ENCODE measurements at regions not wholly inside any gene's neighbourhood (a gene's known extent, or its start where the extent isn't known, plus 50 kb on each side); places are given as distances from the start of the nearest gene placed in this dataset.

- Histone ChIP-seq H3K4me2 (ENCODE audit: extremely low read depth, insufficient read depth, low read length) (no peak overlapping the region), H3K4me3 (replicated peaks in 1 of 4; ENCODE audit: control extremely low read depth in 1 of 4, insufficient read depth in 1 of 4, low read depth in 3 of 4, low read length in 4 of 4) (no peak overlapping the region), H3K4me1 (ENCODE audit: control insufficient read depth, extremely low read depth, insufficient read depth, low read length) (no peaks in the 10 kb centered on the region), H4K20me1 (ENCODE audit: control insufficient read depth, extremely low read depth, insufficient read depth, low read length) (no peaks in the 10 kb centered on the region), H3K27ac (ENCODE audit: insufficient read depth, low read length) (no peak overlapping the region), H3K79me2 (ENCODE audit: control insufficient read depth, insufficient read depth, low read length) (no peaks in the 10 kb centered on the region), H3K9ac (ENCODE audit: insufficient read depth, low read length) (no peak overlapping the region), H3K9me3 (ENCODE audit: control insufficient read depth, insufficient read depth, low read depth, low read length) (no peaks in the 10 kb centered on the region), H2AFZ (ENCODE audit: low read length) (no peak overlapping the region), H3K27me3 (ENCODE audit: control insufficient read depth, insufficient read depth, low read length) (no peaks in the 10 kb centered on the region), H3K36me3 (ENCODE audit: control insufficient read depth, insufficient read depth, low read length) (no peaks in the 10 kb centered on the region)
- TF ChIP-seq CTCF (conservative IDR thresholded peaks at IDR 0.05 in 1 of 2, IDR thresholded peaks at IDR 0.05 in 1 of 2; ENCODE audit: low read depth in 1 of 2, low read length in 2 of 2) (no peak), EZH2 (IDR thresholded peaks at IDR 0.05; ENCODE audit: low read length, missing control alignments) (no peak)
- DNase-seq (ENCODE audit: low read depth in 2 of 2) = no peak
Observed at GRCh38 chr1:191261111-191261510, 783.4 kb upstream of the BRINP3 start.

- Histone ChIP-seq H4K20me1 (ENCODE audit: control insufficient read depth, extremely low read depth, insufficient read depth, low read length) (no peaks in the 10 kb centered on the region), H3K9me3 (ENCODE audit: control insufficient read depth, insufficient read depth, low read depth, low read length) (no peaks in the 10 kb centered on the region), H3K9ac (ENCODE audit: insufficient read depth, low read length) (no peak overlapping the region), H3K4me1 (ENCODE audit: control insufficient read depth, extremely low read depth, insufficient read depth, low read length) (no peaks in the 10 kb centered on the region), H3K36me3 (ENCODE audit: control insufficient read depth, insufficient read depth, low read length) (no peaks in the 10 kb centered on the region), H3K4me3 (replicated peaks in 1 of 4; ENCODE audit: control extremely low read depth in 1 of 4, insufficient read depth in 1 of 4, low read depth in 3 of 4, low read length in 4 of 4) (no peak overlapping the region), H3K79me2 (ENCODE audit: control insufficient read depth, insufficient read depth, low read length) (no peaks in the 10 kb centered on the region), H2AFZ (ENCODE audit: low read length) (no peak overlapping the region), H3K4me2 (ENCODE audit: extremely low read depth, insufficient read depth, low read length) (no peak overlapping the region), H3K27ac (ENCODE audit: insufficient read depth, low read length) (no peak overlapping the region), H3K27me3 (ENCODE audit: control insufficient read depth, insufficient read depth, low read length) (no peaks in the 10 kb centered on the region)
- DNase-seq (ENCODE audit: low read depth in 2 of 2) = no peak
- TF ChIP-seq EZH2 (IDR thresholded peaks at IDR 0.05; ENCODE audit: low read length, missing control alignments) (no peak), CTCF (conservative IDR thresholded peaks at IDR 0.05 in 1 of 2, IDR thresholded peaks at IDR 0.05 in 1 of 2; ENCODE audit: low read depth in 1 of 2, low read length in 2 of 2) (no peak)
Observed at GRCh38 chr1:191279266-191279800, 801.7 kb upstream of the BRINP3 start.

- no peaks in the 10 kb centered on the region for H3K36me3 ChIP-seq (ENCODE audit: control insufficient read depth, insufficient read depth, low read length)
Observed at GRCh38 chr1:191284175-191284574, 806.5 kb upstream of the BRINP3 start.

More at GRCh38 chr1:191284175-191284574, 806.5 kb upstream of the BRINP3 start:
- Histone ChIP-seq H3K79me2 (ENCODE audit: control insufficient read depth, insufficient read depth, low read length) (no peaks in the 10 kb centered on the region), H4K20me1 (ENCODE audit: control insufficient read depth, extremely low read depth, insufficient read depth, low read length) (no peaks in the 10 kb centered on the region), H3K27ac (ENCODE audit: insufficient read depth, low read length) (no peak overlapping the region), H3K9ac (ENCODE audit: insufficient read depth, low read length) (no peak overlapping the region), H3K9me3 (ENCODE audit: control insufficient read depth, insufficient read depth, low read depth, low read length) (no peaks in the 10 kb centered on the region), H3K4me1 (ENCODE audit: control insufficient read depth, extremely low read depth, insufficient read depth, low read length) (no peaks in the 10 kb centered on the region), H3K4me2 (ENCODE audit: extremely low read depth, insufficient read depth, low read length) (no peak overlapping the region), H2AFZ (ENCODE audit: low read length) (no peak overlapping the region), H3K27me3 (ENCODE audit: control insufficient read depth, insufficient read depth, low read length) (no peaks in the 10 kb centered on the region), H3K4me3 (replicated peaks in 1 of 4; ENCODE audit: control extremely low read depth in 1 of 4, insufficient read depth in 1 of 4, low read depth in 3 of 4, low read length in 4 of 4) (no peak overlapping the region)
- TF ChIP-seq EZH2 (IDR thresholded peaks at IDR 0.05; ENCODE audit: low read length, missing control alignments) (no peak), CTCF (conservative IDR thresholded peaks at IDR 0.05 in 1 of 2, IDR thresholded peaks at IDR 0.05 in 1 of 2; ENCODE audit: low read depth in 1 of 2, low read length in 2 of 2) (no peak)
- DNase-seq (ENCODE audit: low read depth in 2 of 2) = no peak

All from fibroblast of lung (primary cell).